SK-N-SH (cell line): ENCODE measurements at regions not wholly inside any gene's neighbourhood (a gene's known extent, or its start where the extent isn't known, plus 50 kb on each side); places are given as distances from the start of the nearest gene placed in this dataset.

Experiments used
- CTCF ChIA-PET: fragments of 300-600, 350-600 bp; formaldehyde crosslinking; extraction: SDS; loops from one replicate; lab custom pipeline; 2021; lab: Yijun Ruan, JAX
- POLR2A ChIA-PET: fragments of 350-600 bp; sonication (Branson Sonifier 250); formaldehyde crosslinking; extraction: SDS; loops from one replicate; lab custom pipeline; 2020; ENCODE audit warnings: antibody characterized with exemption, inconsistent platforms; lab: Yijun Ruan, JAX
- DNase-seq: peaks from one replicate; pipeline ENCODE4 v3.0.0; 2012
- H2AFZ ChIP-seq: fragments of 200-600 bp; sonication (generic); 2 replicates; pipeline ENCODE4 v1.8.1; 2016; ENCODE audit warnings: antibody characterized with exemption, mild to moderate bottlenecking, low read depth
- H3F3A ChIP-seq: fragments of 200-600 bp; sonication (generic); replicated peaks from 2 replicates; pipeline ENCODE3; 2016; ENCODE audit warnings: antibody characterized with exemption, mild to moderate bottlenecking; ENCODE audit not compliant: insufficient read depth
- H3K27ac ChIP-seq, 2 experiments: fragments of 200-500 bp in 1 of 2; fragments of 200-600 bp in 1 of 2; sonication (Bioruptor generic) in 1 of 2; sonication (generic), shearing (Covaris generic) in 1 of 2; 2 replicates each; pipeline versions ENCODE4 v1.5.1 to v1.6.1; 2014 to 2016; ENCODE audit warnings: low read depth in 2 of 2, inconsistent platforms in 1 of 2, low read length in 1 of 2, mild to moderate bottlenecking in 1 of 2, mixed read lengths in 1 of 2
- H3K27me3 ChIP-seq: fragments of 200-600 bp; sonication (generic), shearing (Covaris generic); 2 replicates; pipeline ENCODE4 v1.6.1; 2016; ENCODE audit warnings: mixed run types; ENCODE audit not compliant: insufficient read depth
- H3K36me3 ChIP-seq, 2 experiments: fragments of 200-500 bp in 1 of 2; fragments of 200-600 bp in 1 of 2; sonication (Bioruptor generic) in 1 of 2; sonication (generic) in 1 of 2; replicated peaks in 1 of 2; 2 replicates each; pipeline versions ENCODE3 to v1.5.1; 2014 to 2016; ENCODE audit warnings: low read length in 1 of 2, mild to moderate bottlenecking in 1 of 2; ENCODE audit not compliant: insufficient read depth in 2 of 2, control insufficient read depth in 1 of 2
- H3K4me1 ChIP-seq, 2 experiments: fragments of 200-500 bp in 1 of 2; fragments of 200-600 bp in 1 of 2; sonication (Bioruptor generic) in 1 of 2; sonication (generic), shearing (Covaris generic) in 1 of 2; 2 replicates each; pipeline versions ENCODE4 v1.5.1 to v1.6.1; 2014 to 2016; ENCODE audit warnings: low read depth in 1 of 2, low read length in 1 of 2, mixed run types in 1 of 2; ENCODE audit not compliant: insufficient read depth in 2 of 2, control insufficient read depth in 1 of 2
- H3K4me2 ChIP-seq: fragments of 200-600 bp; sonication (generic), shearing (Covaris generic); 2 replicates; pipeline ENCODE4 v1.6.1; 2017; ENCODE audit warnings: mixed run types
- H3K4me3 ChIP-seq, 2 experiments: fragments of 200-500 bp in 1 of 2; fragments of 200-600 bp in 1 of 2; sonication (Bioruptor generic) in 1 of 2; sonication (generic), shearing (Covaris generic) in 1 of 2; 2 replicates each; pipeline versions ENCODE4 v1.5.1 to v1.8.1; 2014 to 2016; ENCODE audit warnings: low read depth in 2 of 2, inconsistent platforms in 1 of 2, low read length in 1 of 2, mild to moderate bottlenecking in 1 of 2, mixed read lengths in 1 of 2, moderate library complexity in 1 of 2
- H3K79me2 ChIP-seq: fragments of 200-600 bp; sonication (generic); 2 replicates; pipeline ENCODE4 v1.8.1; 2017; ENCODE audit warnings: mild to moderate bottlenecking; ENCODE audit not compliant: insufficient read depth
- H3K9ac ChIP-seq: fragments of 200-600 bp; sonication (generic); 2 replicates; pipeline ENCODE4 v1.6.1; 2017; ENCODE audit warnings: mixed run types
- H3K9me2 ChIP-seq: fragments of 200-600 bp; sonication (generic); 2 replicates; pipeline ENCODE4 v1.6.1; 2017; ENCODE audit warnings: mixed run types
- H3K9me3 ChIP-seq: fragments of 200-600 bp; sonication (generic); 2 replicates; pipeline ENCODE4 v1.6.1; 2017; ENCODE audit warnings: mixed run types, mild to moderate bottlenecking, moderate library complexity
- H4K20me1 ChIP-seq: fragments of 200-600 bp; sonication (generic); 2 replicates; pipeline ENCODE4 v1.6.1; 2017; ENCODE audit warnings: mild to moderate bottlenecking, mixed run types; ENCODE audit not compliant: insufficient read depth
- CHD2 ChIP-seq: fragments of 150-350 bp; IDR thresholded peaks from 2 replicates; pipeline ENCODE4 v1.6.1; 2018; ENCODE audit warnings: low read length; ENCODE audit not compliant: partially characterized antibody
- EP300 ChIP-seq, 2 experiments: IDR thresholded peaks; 2 replicates each; pipeline versions ENCODE4 v1.4.0 to v1.6.1; 2012; ENCODE audit warnings: borderline replicate concordance in 1 of 2, low read depth in 1 of 2, low read length in 1 of 2
- EZH2phosphoT487 ChIP-seq: fragments of 200-600 bp; sonication (generic); IDR thresholded peaks from 2 replicates; pipeline ENCODE4 v1.6.1; 2017; ENCODE audit warnings: low read depth, mixed run types, mild to moderate bottlenecking, antibody characterized with exemption, moderate library complexity, borderline replicate concordance
- GABPA ChIP-seq: IDR thresholded peaks from 2 replicates; pipeline ENCODE4 v1.4.0; 2012; ENCODE audit warnings: low read depth, mild to moderate bottlenecking
- IRF3 ChIP-seq: fragments of 150-350 bp; IDR thresholded peaks from 2 replicates; pipeline ENCODE4 v1.6.1; 2016; ENCODE audit warnings: mild to moderate bottlenecking, low read depth, low read length
- JUND ChIP-seq: IDR thresholded peaks from 2 replicates; pipeline ENCODE4 v1.4.0; 2012
- MEF2A ChIP-seq: IDR thresholded peaks from 2 replicates; pipeline ENCODE4 v1.4.0; 2012; ENCODE audit warnings: low read depth, borderline replicate concordance
- MXI1 ChIP-seq: IDR thresholded peaks from 2 replicates; pipeline ENCODE4 v1.6.1; 2012; ENCODE audit warnings: mild to moderate bottlenecking, low read depth, low read length, improper control_type of control experiment
- NFIC ChIP-seq: IDR thresholded peaks from 2 replicates; pipeline ENCODE4 v1.4.0; 2012; ENCODE audit warnings: borderline replicate concordance
- RAD21 ChIP-seq: IDR thresholded peaks from 2 replicates; pipeline ENCODE4 v1.6.1; 2012; ENCODE audit warnings: mild to moderate bottlenecking, low read length
- RFX5 ChIP-seq: IDR thresholded peaks from 2 replicates; pipeline ENCODE4 v1.6.1; 2012; ENCODE audit warnings: mild to moderate bottlenecking, improper control_type of control experiment, low read length
- TEAD4 ChIP-seq: IDR thresholded peaks from 2 replicates; pipeline ENCODE4 v1.4.0; 2012; ENCODE audit warnings: mild to moderate bottlenecking, borderline replicate concordance; ENCODE audit not compliant: insufficient read depth
- USF1 ChIP-seq: IDR thresholded peaks from 2 replicates; pipeline ENCODE4 v1.4.0; 2012; ENCODE audit warnings: low read depth, borderline replicate concordance
- USF2 ChIP-seq: fragments of 150-350 bp; IDR thresholded peaks from 2 replicates; pipeline ENCODE4 v1.6.1; 2017; ENCODE audit warnings: antibody characterized with exemption, low read length, low read depth, borderline replicate concordance
- YY1 ChIP-seq: IDR thresholded peaks from 2 replicates; pipeline ENCODE4 v1.4.0; 2012; ENCODE audit warnings: low read depth, mild to moderate bottlenecking
- WGBS: methylation state at CpG from one replicate; pipeline ENCODE4 v1.1.6; 2017; ENCODE audit warnings: low lambda C conversion rate; 5-methylcytosine and 5-hydroxymethylcytosine counted together
- TF ChIP-seq, protein P1 (sequence below): IDR thresholded peaks from 2 replicates; pipeline ENCODE4 v1.4.0; 2012; ENCODE audit warnings: low read depth
- TF ChIP-seq, protein P2 (sequence below): IDR thresholded peaks from 2 replicates; pipeline ENCODE4 v1.4.0; 2012; ENCODE audit warnings: low read depth, borderline replicate concordance

DNA sequence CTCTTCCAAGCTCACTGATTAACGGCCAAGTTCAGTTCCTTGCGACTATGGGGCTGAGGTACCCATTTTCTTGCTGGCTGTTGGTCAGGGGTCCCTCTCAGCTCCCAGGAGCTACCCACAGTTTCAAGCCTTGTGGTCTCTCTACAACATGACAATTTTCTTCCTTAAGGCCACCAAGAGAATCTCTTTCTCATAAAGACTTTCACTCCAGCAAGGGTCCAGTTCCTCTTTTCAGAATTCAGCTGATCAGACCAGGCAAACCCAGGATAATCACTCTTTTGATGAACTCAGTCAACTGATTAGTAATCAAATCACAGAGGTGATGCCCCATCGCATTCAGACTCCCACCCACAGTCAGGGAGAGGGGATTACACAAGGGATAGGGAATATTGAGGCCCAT is 129.7 kb downstream of the IRS1 start:
- Histone ChIP-seq H3K36me3 (no peaks in the 10 kb centered on the region), H3K4me1 (peaks cover 4 to 13% of the 10 kb centered on the region in 2 experiments; a peak in 3 of 4 replicates), H3K27ac (no peak overlapping the region), H4K20me1 (no peaks in the 10 kb centered on the region), H3K9me2 (no peaks in the 10 kb centered on the region), H2AFZ (no peak overlapping the region), H3K79me2 (no peaks in the 10 kb centered on the region), H3K4me2 (no peak overlapping the region), H3F3A (peaks cover 7% of the 10 kb centered on the region), H3K4me3 (no peak overlapping the region), H3K9ac (no peak overlapping the region), H3K9me3 (no peaks in the 10 kb centered on the region), H3K27me3 (no peaks in the 10 kb centered on the region)
- 81% methylated on average over 3 of the region's 3 CpGs for WGBS
- ChIA-PET CTCF (no interaction called here), POLR2A (no interaction called here)
- DNase-seq: no peak
- TF ChIP-seq RAD21 (no peak), USF1 (no peak), CHD2 (no peak), YY1 (no peak), EP300 (IDR thresholded peaks at IDR 0.05; ENCODE audit: borderline replicate concordance in 1 of 2, low read depth in 1 of 2, low read length in 1 of 2) (no peak), NFIC (no peak), TEAD4 (no peak), USF2 (no peak), JUND (no peak), IRF3 (no peak)
- TF ChIP-seq, protein P1, sequence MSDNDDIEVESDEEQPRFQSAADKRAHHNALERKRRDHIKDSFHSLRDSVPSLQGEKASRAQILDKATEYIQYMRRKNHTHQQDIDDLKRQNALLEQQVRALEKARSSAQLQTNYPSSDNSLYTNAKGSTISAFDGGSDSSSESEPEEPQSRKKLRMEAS: no peak

- POLR2A ChIA-PET: no interaction called here
- TF ChIP-seq USF2 (no peak), JUND (no peak), EP300 (IDR thresholded peaks at IDR 0.05; ENCODE audit: borderline replicate concordance in 1 of 2, low read depth in 1 of 2, low read length in 1 of 2) (no peak), RFX5 (no peak), GABPA (no peak), NFIC (no peak), MEF2A (no peak), MXI1 (no peak), EZH2phosphoT487 (no peak), YY1 (no peak)
- TF ChIP-seq, protein P2, sequence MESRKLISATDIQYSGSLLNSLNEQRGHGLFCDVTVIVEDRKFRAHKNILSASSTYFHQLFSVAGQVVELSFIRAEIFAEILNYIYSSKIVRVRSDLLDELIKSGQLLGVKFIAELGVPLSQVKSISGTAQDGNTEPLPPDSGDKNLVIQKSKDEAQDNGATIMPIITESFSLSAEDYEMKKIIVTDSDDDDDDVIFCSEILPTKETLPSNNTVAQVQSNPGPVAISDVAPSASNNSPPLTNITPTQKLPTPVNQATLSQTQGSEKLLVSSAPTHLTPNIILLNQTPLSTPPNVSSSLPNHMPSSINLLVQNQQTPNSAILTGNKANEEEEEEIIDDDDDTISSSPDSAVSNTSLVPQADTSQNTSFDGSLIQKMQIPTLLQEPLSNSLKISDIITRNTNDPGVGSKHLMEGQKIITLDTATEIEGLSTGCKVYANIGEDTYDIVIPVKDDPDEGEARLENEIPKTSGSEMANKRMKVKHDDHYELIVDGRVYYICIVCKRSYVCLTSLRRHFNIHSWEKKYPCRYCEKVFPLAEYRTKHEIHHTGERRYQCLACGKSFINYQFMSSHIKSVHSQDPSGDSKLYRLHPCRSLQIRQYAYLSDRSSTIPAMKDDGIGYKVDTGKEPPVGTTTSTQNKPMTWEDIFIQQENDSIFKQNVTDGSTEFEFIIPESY: no peak
Observed at GRCh38 chr2:226669249-226669648, 130.4 kb downstream of the IRS1 start.

More at GRCh38 chr2:226669249-226669648, 130.4 kb downstream of the IRS1 start:
- H3K9me2 ChIP-seq: no peaks in the 10 kb centered on the region
- no peak overlapping the region for H3K9ac ChIP-seq
- no peaks in the 10 kb centered on the region for H3K9me3 ChIP-seq
- H3K4me2 ChIP-seq: no peak overlapping the region
- H3K79me2 ChIP-seq: no peaks in the 10 kb centered on the region
- WGBS: 62% methylated on average over 4 of the region's 4 CpGs
- no peak for DNase-seq
- no peak overlapping the region for H2AFZ ChIP-seq
- H3K36me3 ChIP-seq: no peaks in the 10 kb centered on the region
- peaks cover 7% of the 10 kb centered on the region for H3F3A ChIP-seq
- H3K4me1 ChIP-seq: peaks cover 4 to 9% of the 10 kb centered on the region in 2 experiments; a peak in 3 of 4 replicates
- no peaks in the 10 kb centered on the region for H4K20me1 ChIP-seq
- H3K27me3 ChIP-seq: no peaks in the 10 kb centered on the region
- no peak overlapping the region for H3K27ac ChIP-seq
- CTCF ChIA-PET: no interaction called here
- H3K4me3 ChIP-seq: no peak overlapping the region
